HG02938 (cell line): ENCODE measurements at regions not wholly inside any gene's neighbourhood (a gene's known extent, or its start where the extent isn't known, plus 50 kb on each side); places are given as distances from the start of the nearest gene placed in this dataset.

Experiments
- ATAC-seq: cut with Tn5 transposase; IDR thresholded peaks from one replicate; pipeline ENCODE4 v1.9.1; 2021; ENCODE audit warnings: mild to moderate bottlenecking, moderate library complexity; ENCODE audit not compliant: unreplicated experiment

- no peak for ATAC-seq
Measured at GRCh38 chr5:74174366-74174765, 466.2 kb downstream of the ENC1 start.

GRCh38 chr5:74173665-74174064, 466.9 kb downstream of the ENC1 start:
- no peak for ATAC-seq

- ATAC-seq = no peak
Measured at GRCh38 chr5:74173241-74173640, 467.3 kb downstream of the ENC1 start.

GRCh38 chr5:74169701-74170100, 470.8 kb downstream of the ENC1 start:
- ATAC-seq = no peak

GRCh38 chr5:74167930-74168315, 472.6 kb downstream of the ENC1 start:
- no peak for ATAC-seq

GRCh38 chr5:74167206-74167929, 473.2 kb downstream of the ENC1 start:
- ATAC-seq = no peak

GRCh38 chr5:74166064-74166463, 474.5 kb downstream of the ENC1 start:
- ATAC-seq = no peak

- ATAC-seq = no peak
Measured at GRCh38 chr5:74164725-74165235, 475.7 kb downstream of the ENC1 start.

- no peak for ATAC-seq
Measured at GRCh38 chr5:74162524-74162923, 478.0 kb downstream of the ENC1 start.

GRCh38 chr5:74161170-74161569, 479.4 kb downstream of the ENC1 start:
- ATAC-seq = no peak

GRCh38 chr5:74156728-74157383, 483.7 kb downstream of the ENC1 start:
- ATAC-seq = no peak

GRCh38 chr5:74155501-74155900, 485.0 kb downstream of the ENC1 start:
- ATAC-seq = no peak

GRCh38 chr5:74154526-74154925, 486.0 kb downstream of the ENC1 start:
- no peak for ATAC-seq

GRCh38 chr5:74153255-74153790, 487.2 kb downstream of the ENC1 start:
- no peak for ATAC-seq

- no peak for ATAC-seq
Measured at GRCh38 chr5:74152625-74153254, 487.8 kb downstream of the ENC1 start.

GRCh38 chr5:74152136-74152535, 488.4 kb downstream of the ENC1 start:
- no peak for ATAC-seq

GRCh38 chr5:74149395-74149794, 491.1 kb downstream of the ENC1 start:
- no peak for ATAC-seq

GRCh38 chr5:74148321-74148720, 492.2 kb downstream of the ENC1 start:
- no peak for ATAC-seq

GRCh38 chr5:74146796-74147195, 493.7 kb downstream of the ENC1 start:
- no peak for ATAC-seq

- ATAC-seq = no peak
Measured at GRCh38 chr5:74145951-74146350, 494.6 kb downstream of the ENC1 start.

GRCh38 chr5:74143721-74144330, 496.7 kb downstream of the ENC1 start:
- ATAC-seq = no peak
